Hematopoietic multipotent progenitor cell treated with erythropoietin and hydrocortisone succinate and interleukin-3 and kit ligand, for 6 days (in vitro differentiated cells): ENCODE measurements at regions not wholly inside any gene's neighbourhood (a gene's known extent, or its start where the extent isn't known, plus 50 kb on each side); places are given as distances from the start of the nearest gene placed in this dataset.
"Not testable (repeated sequence)": the region's sequence is repeated elsewhere in the genome, so short reads cannot be mapped to it uniquely, and the experiment has no call there.

Source experiments
- DNase-seq: peaks from one replicate; pipeline ENCODE4 v3.0.0-alpha.2; 2015

- no peak for DNase-seq
These were observed 272.3 kb downstream of the MRPS30 start for GRCh38 chr5:45081082-45081481.

DNA sequence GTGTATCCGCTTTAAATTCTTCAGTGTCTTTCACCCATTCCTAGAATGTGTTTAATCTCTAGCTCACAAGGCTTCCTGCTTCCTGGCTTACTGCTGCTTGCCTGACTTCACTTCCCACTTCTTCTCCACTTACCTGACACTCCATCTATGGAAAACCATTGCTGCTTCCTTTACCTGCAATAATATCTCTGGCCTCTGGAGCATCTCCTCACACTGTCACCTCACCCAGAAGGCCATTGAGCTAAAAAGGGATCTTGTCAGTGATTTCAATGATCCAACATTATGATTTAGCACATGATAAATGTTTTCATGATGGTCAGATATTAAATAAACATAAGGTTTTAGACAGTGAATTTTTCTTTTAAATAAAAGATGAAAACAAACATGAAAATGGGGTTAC, 281.1 kb downstream of the MRPS30 start:
- DNase-seq: no peak

DNA sequence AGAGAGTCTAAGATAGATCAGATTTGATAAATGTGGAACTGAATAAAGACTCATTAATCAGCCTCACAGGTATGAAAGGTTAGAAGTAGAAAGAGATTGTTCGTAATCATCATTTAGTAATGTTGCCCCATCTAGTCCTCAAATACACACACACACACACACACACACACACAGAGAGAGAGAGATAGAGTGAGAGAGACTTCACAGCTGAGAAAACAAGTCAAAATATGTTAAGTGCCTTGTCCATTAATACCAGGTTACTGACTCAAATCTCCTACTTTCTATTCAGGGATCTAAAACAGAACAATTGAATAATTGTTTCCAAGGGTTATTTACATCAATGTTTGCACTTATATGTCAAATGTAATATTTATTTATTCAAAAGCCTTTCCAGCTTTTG, 284.6 kb downstream of the MRPS30 start:
- DNase-seq: no peak

DNA sequence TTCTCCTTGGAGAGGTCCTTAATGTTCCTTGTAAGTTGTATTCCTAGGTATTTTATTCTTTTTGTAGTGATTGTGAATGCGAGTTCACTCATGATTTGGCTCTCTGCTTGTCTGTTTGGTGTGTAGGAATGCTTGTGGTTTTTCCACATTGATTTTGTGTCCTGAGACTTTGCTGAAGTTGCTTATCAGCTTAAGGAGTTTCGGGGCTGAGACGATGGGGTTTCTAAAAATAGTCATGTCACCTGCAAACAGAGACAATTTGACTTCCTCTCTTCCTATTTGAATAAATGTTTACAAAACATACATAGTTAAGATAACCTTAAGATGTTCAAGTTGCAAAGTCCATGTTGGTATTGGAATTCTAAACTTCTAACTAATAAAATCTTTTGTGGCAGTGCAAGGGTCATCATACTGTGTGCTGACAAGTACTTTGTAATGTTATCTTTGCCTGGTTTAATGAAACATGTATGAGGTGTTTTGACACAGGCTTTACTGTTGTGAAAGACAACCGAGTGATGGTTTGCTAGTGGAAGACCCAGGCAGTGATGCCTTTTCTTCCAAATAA, 286.2 kb downstream of the MRPS30 start:
- DNase-seq: no peak

DNA sequence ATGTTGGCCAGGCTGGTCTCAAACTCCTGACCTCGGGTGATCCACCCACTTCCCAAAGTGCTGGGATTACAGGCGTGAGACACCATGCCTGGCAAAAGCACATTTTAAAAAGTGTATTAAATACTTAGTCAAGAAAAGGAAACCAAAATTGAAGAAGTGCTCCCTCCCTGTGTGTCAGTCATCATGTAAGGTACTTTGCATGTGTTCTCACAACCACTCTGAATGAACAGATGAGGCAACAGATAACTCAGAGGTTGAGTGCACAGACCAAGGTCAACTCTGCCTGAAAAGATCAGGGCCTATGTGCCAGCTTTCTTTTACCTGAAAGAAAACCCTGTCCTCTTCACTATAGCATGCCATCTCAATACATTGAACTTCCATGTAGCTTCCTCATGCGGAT, 289.7 kb downstream of the MRPS30 start:
- no peak for DNase-seq

DNA sequence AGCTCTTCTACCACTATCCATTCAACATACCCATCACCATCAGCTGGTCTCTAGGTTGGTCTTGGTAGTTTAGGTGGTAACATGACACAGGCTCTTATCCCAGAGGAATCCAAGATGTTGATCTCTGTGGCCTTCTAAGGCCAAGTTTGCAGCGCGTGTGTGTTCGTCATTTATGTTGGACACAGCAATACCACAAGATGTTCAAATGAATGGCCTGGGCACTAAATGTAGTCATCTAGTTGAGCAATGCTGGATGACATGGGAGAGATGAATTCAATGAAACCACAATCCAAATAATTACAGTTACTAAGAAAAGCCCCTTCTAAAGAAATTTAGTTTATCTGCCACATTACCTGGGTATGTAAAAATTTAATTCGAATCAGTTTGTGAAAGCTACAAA, 292.4 kb downstream of the MRPS30 start:
- DNase-seq: no peak

GRCh38 chr5:45105491-45105994, 296.8 kb downstream of the MRPS30 start:
- DNase-seq: no peak

DNA sequence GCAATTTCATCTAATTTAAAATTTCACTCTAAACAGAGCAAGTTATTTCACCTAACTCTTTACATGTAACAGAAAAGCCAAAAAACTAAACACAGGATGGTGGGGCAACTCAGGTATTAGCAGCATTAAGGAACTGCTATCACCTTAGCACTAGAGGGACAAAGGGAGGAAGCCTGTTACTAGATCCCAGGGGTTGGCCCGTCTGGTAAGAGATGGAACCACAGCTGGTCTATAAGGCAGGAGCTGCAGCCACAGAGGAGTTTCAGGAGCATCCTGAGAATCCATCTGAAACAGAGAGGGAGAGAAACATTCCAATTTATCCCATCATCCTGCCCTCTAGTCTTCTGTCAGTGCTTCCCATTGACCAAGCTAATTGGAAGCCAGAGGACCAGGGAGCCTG, 300.3 kb downstream of the MRPS30 start:
- no peak for DNase-seq

DNA sequence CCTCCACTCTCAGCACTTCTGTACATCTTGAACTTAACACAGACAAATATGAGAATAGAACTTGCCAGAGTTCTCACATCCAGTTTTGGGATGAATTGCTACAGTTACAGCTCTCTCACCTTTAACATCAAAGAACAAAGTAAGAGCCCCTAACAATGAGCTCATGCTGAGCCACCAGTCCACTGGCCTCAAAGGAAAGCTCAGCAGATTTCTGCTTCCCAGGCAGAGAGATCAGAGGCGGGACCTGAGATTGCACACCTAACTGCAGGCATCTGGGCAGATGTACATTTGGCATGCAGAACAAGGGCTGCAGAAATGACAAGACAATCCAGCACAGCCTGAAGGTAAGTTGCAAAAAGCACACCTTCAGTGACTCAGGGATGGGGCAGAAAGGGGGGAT, 300.9 kb downstream of the MRPS30 start:
- no peak for DNase-seq

GRCh38 chr5:45110399-45110798, 301.7 kb downstream of the MRPS30 start:
- DNase-seq: no peak

DNA sequence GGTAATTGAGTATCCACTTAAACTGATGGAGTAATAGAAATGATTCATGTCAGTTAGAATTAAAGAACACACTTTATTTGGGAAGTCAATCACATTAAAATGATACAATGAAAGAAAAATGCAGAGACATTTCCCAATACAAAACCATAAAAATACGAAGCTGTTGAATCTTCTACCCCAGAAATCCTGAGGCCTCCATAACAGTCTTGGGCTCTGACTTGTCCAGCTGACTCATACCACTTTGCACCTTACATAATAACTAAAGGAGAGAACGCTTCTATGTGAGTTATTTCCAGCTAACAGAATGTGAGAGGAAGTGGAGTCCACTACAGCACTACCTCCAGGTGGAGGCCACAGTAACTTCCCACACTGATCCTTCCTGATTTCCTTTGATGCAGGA, 305.0 kb downstream of the MRPS30 start:
- no peak for DNase-seq

- no peak for DNase-seq
These were observed 324.2 kb downstream of the MRPS30 start for GRCh38 chr5:45132972-45133371.

GRCh38 chr5:45162974-45163373, 354.2 kb downstream of the MRPS30 start:
- no peak for DNase-seq

GRCh38 chr5:45171563-45171962, 362.8 kb downstream of the MRPS30 start:
- no peak for DNase-seq

GRCh38 chr5:45172634-45173033, 363.9 kb downstream of the MRPS30 start:
- not testable (repeated sequence) for DNase-seq

- no peak for DNase-seq
These were observed 370.9 kb downstream of the MRPS30 start for GRCh38 chr5:45179686-45180085.

GRCh38 chr5:45189042-45189441, 380.3 kb downstream of the MRPS30 start:
- DNase-seq: no peak

GRCh38 chr5:45189481-45189880, 380.7 kb downstream of the MRPS30 start:
- no peak for DNase-seq

- no peak for DNase-seq
These were observed 386.3 kb downstream of the MRPS30 start for GRCh38 chr5:45195026-45195425.
